IMR-90 (cell line): ENCODE measurements at regions not wholly inside any gene's neighbourhood (a gene's known extent, or its start where the extent isn't known, plus 50 kb on each side); places are given as distances from the start of the nearest gene placed in this dataset.

Source experiments
- ATAC-seq: fragments of 200-7000 bp; cut with Tn5 transposase; 2 replicates; pipeline ENCODE4 v1.9.1; 2020; ENCODE audit warnings: low read depth, mild to moderate bottlenecking, moderate library complexity
- BruUV-seq: library from RNA; stranded (reverse); fragments of 400-500 nt; replicated peaks from 2 replicates; lab custom pipeline; 2021; lab: Mats Ljungman, UMichigan
- CTCF ChIA-PET: fragments of 300-600 bp; formaldehyde crosslinking; extraction: SDS; loops from one replicate; lab custom pipeline; 2021; ENCODE audit warnings: antibody characterized with exemption; lab: Yijun Ruan, JAX
- POLR2A ChIA-PET: fragments of 300-600 bp; sonication (Branson Sonifier 250); formaldehyde crosslinking; loops from one replicate; lab custom pipeline; 2022; ENCODE audit warnings: antibody characterized with exemption; ENCODE audit not compliant: unreplicated experiment; lab: Charles Lee
- DNase-seq: peaks from one replicate; pipeline ENCODE4 v3.0.0; 2013
- H2AFZ ChIP-seq: replicated peaks from 2 replicates; pipeline ENCODE3; 2013; ENCODE audit warnings: low read length, mild to moderate bottlenecking; ENCODE audit not compliant: poor library complexity
- H2AK5ac ChIP-seq: 2 replicates; pipeline ENCODE4 v1.6.1; 2013; ENCODE audit warnings: low read depth, low read length, inconsistent platforms
- H2AK9ac ChIP-seq: replicated peaks from 2 replicates; pipeline ENCODE3; 2013; ENCODE audit warnings: mild to moderate bottlenecking, low read depth, low read length, moderate library complexity; ENCODE audit not compliant: poor library complexity
- H2BK120ac ChIP-seq: 2 replicates; pipeline ENCODE4 v1.6.1; 2013; ENCODE audit warnings: low read depth, low read length, inconsistent platforms
- H2BK15ac ChIP-seq: 3 replicates; pipeline ENCODE4 v1.6.1; 2013; ENCODE audit warnings: low read depth, low read length, inconsistent platforms
- H2BK20ac ChIP-seq: 2 replicates; pipeline ENCODE4 v1.6.1; 2013; ENCODE audit warnings: low read depth, mild to moderate bottlenecking, inconsistent platforms, low read length, moderate library complexity
- H2BK5ac ChIP-seq: 2 replicates; pipeline ENCODE4 v1.6.1; 2013; ENCODE audit warnings: mild to moderate bottlenecking, low read depth, low read length, inconsistent platforms; ENCODE audit not compliant: poor library complexity, severe bottlenecking
- H3K14ac ChIP-seq: replicated peaks from 2 replicates; pipeline ENCODE4 v1.6.1; 2013; ENCODE audit warnings: low read depth, low read length, inconsistent platforms
- H3K18ac ChIP-seq: 2 replicates; pipeline ENCODE4 v1.6.1; 2013; ENCODE audit warnings: low read depth, low read length, control low read depth
- H3K23ac ChIP-seq: 2 replicates; pipeline ENCODE4 v1.6.1; 2013; ENCODE audit warnings: low read depth, low read length, inconsistent platforms
- H3K27ac ChIP-seq: 2 replicates; pipeline ENCODE4 v1.5.1; 2013; ENCODE audit warnings: mild to moderate bottlenecking, control low read depth, low read length; ENCODE audit not compliant: insufficient read depth
- H3K27me3 ChIP-seq: 2 replicates; pipeline ENCODE4 v1.6.1; 2013; ENCODE audit warnings: low read length; ENCODE audit not compliant: control insufficient read depth, insufficient read depth
- H3K36me3 ChIP-seq: 2 replicates; pipeline ENCODE4 v1.6.1; 2013; ENCODE audit warnings: low read length, mixed read lengths; ENCODE audit not compliant: control insufficient read depth, insufficient read depth
- H3K4ac ChIP-seq: 2 replicates; pipeline ENCODE4 v1.6.1; 2013; ENCODE audit warnings: low read depth, low read length, inconsistent platforms
- H3K4me1 ChIP-seq: 2 replicates; pipeline ENCODE4 v1.6.1; 2013; ENCODE audit warnings: low read length, mixed read lengths; ENCODE audit not compliant: control insufficient read depth, insufficient read depth
- H3K4me2 ChIP-seq: 2 replicates; pipeline ENCODE4 v1.6.1; 2013; ENCODE audit warnings: low read depth, mild to moderate bottlenecking, control low read depth, low read length, moderate library complexity
- H3K4me3 ChIP-seq: 2 replicates; pipeline ENCODE4 v1.5.1; 2013; ENCODE audit warnings: low read depth, mild to moderate bottlenecking, control low read depth, low read length, moderate library complexity; ENCODE audit not compliant: insufficient read depth
- H3K56ac ChIP-seq: 2 replicates; pipeline ENCODE4 v1.6.1; 2013; ENCODE audit warnings: low read length, inconsistent platforms; ENCODE audit not compliant: insufficient read depth; ENCODE audit errors: extremely low read depth
- H3K79me1 ChIP-seq, 2 experiments: 2 replicates each; pipeline ENCODE4 v1.6.1; 2013; ENCODE audit warnings: low read length in 2 of 2, inconsistent platforms in 1 of 2, low read depth in 1 of 2
- H3K9ac ChIP-seq: 2 replicates; pipeline ENCODE4 v1.6.1; 2013; ENCODE audit warnings: low read depth, low read length, control low read depth
- H3K9me1 ChIP-seq: 2 replicates; pipeline ENCODE4 v1.6.1; 2013; ENCODE audit warnings: low read length, inconsistent platforms; ENCODE audit not compliant: insufficient read depth
- H3K9me3 ChIP-seq: 2 replicates; pipeline ENCODE4 v1.6.1; 2013; ENCODE audit warnings: low read length; ENCODE audit not compliant: control insufficient read depth, insufficient read depth
- H4K20me1 ChIP-seq: 2 replicates; pipeline ENCODE4 v1.6.1; 2013; ENCODE audit warnings: low read length, inconsistent platforms; ENCODE audit not compliant: insufficient read depth
- H4K5ac ChIP-seq: 2 replicates; pipeline ENCODE4 v1.6.1; 2013; ENCODE audit warnings: mild to moderate bottlenecking, low read depth, low read length, control low read depth
- H4K8ac ChIP-seq, 2 experiments: 2 replicates each; pipeline ENCODE4 v1.6.1; 2013; ENCODE audit warnings: low read depth in 2 of 2, low read length in 2 of 2, control low read depth in 1 of 2, inconsistent platforms in 1 of 2
- H4K91ac ChIP-seq: 2 replicates; pipeline ENCODE4 v1.6.1; 2013; ENCODE audit warnings: low read depth, low read length, inconsistent platforms; ENCODE audit not compliant: insufficient read depth
- CEBPB ChIP-seq: IDR thresholded peaks from 2 replicates; pipeline ENCODE4 v1.6.1; 2012; ENCODE audit warnings: low read depth, low read length, improper control_type of control experiment
- RCOR1 ChIP-seq: IDR thresholded peaks from 2 replicates; pipeline ENCODE4 v1.6.1; 2012; ENCODE audit warnings: mild to moderate bottlenecking, low read length, improper control_type of control experiment; ENCODE audit not compliant: insufficient replicate concordance
- WGBS, 2 experiments: methylation state at CpG; one replicate each; pipeline versions ENCODE4 v1.1.5 to v1.1.7; 2013; ENCODE audit warnings: missing lambda C conversion rate in 2 of 2; ENCODE audit not compliant: insufficient read length in 1 of 2; ENCODE audit errors: extremely low coverage in 2 of 2; 5-methylcytosine and 5-hydroxymethylcytosine counted together
- dilution Hi-C: fragments of 300-500 bp; cut with HindIII; formaldehyde crosslinking; loops from one replicate; pipeline ENCODE4 v1.14.3; 2018; ENCODE audit warnings: low sequenced_read_pairs; ENCODE audit not compliant: unreplicated experiment
- in situ Hi-C: fragments of 300-500 bp; cut with MboI; formaldehyde crosslinking; loops from 3 replicates; pipeline ENCODE4 v1.14.3; 2019; ENCODE audit warnings: low sequenced_read_pairs, inconsistent platforms, mixed read lengths
- intact Hi-C: fragments of 100-400 bp; cut with micrococcal nuclease; formaldehyde crosslinking; loops from 2 replicates; pipeline ENCODE4 v1.10.0; 2022
- TF ChIP-seq, protein P1 (sequence below): fragments of 150-350 bp; IDR thresholded peaks from 2 replicates; pipeline ENCODE4 v1.6.1; 2017; ENCODE audit warnings: mild to moderate bottlenecking, antibody characterized with exemption, low read length, low read depth

- Histone ChIP-seq H3K14ac (no peak overlapping the region; the same call in 1 of the 2 replicates), H3K79me1 (no peaks in the 10 kb centered on the region), H2BK15ac (no peak overlapping the region; the same call in 2 of the 3 replicates), H3K56ac (peak overlapping the region; percentile 9; the same call in 1 of the 2 replicates), H4K91ac (peak overlapping the region; percentile 31), H3K27ac (peak overlapping the region; percentile 55; the same call in 1 of the 2 replicates), H3K36me3 (no peaks in the 10 kb centered on the region), H4K20me1 (no peaks in the 10 kb centered on the region), H3K9me1 (peaks cover 9% of the 10 kb centered on the region), H2BK120ac (peak overlapping the region; percentile 69), H2BK20ac (peak overlapping the region; percentile 43; the same call in 1 of the 2 replicates), H2BK5ac (peak overlapping the region; percentile 77), H2AK9ac (no peak overlapping the region), H3K27me3 (no peaks in the 10 kb centered on the region), H3K4me2 (no peak overlapping the region; the same call in 1 of the 2 replicates), H3K9ac (no peak overlapping the region), H3K18ac (peak overlapping the region; percentile 77; the same call in 1 of the 2 replicates), H3K4me3 (no peak overlapping the region), H4K8ac (peak overlapping the region in 1 of 2 experiments; percentile 58; a peak in 2 of 4 replicates), H4K5ac (peak overlapping the region; percentile 36; the same call in 1 of the 2 replicates), H3K4me1 (peaks cover 8% of the 10 kb centered on the region), H2AFZ (no peak overlapping the region), H3K4ac (peak overlapping the region; percentile 63), H2AK5ac (no peak overlapping the region), H3K23ac (no peak overlapping the region), H3K9me3 (no peaks in the 10 kb centered on the region)
- DNase-seq (peak; percentile 85), ATAC-seq (peak; percentile 50)
- 60% methylated on average over 1 of the region's 11 CpGs; no CpG with 5 or more reads in 1 of the 2 experiments for WGBS, 2 experiments
- ChIA-PET POLR2A (no interaction called here), CTCF (no interaction called here)
- in situ Hi-C loops = no loop called here
- BruUV-seq = no TSS peak
- dilution Hi-C loops = no loop called here
- TF ChIP-seq RCOR1 (no peak), CEBPB (peak; percentile 48; the same call in 1 of the 2 replicates)
- TF ChIP-seq, protein P1, sequence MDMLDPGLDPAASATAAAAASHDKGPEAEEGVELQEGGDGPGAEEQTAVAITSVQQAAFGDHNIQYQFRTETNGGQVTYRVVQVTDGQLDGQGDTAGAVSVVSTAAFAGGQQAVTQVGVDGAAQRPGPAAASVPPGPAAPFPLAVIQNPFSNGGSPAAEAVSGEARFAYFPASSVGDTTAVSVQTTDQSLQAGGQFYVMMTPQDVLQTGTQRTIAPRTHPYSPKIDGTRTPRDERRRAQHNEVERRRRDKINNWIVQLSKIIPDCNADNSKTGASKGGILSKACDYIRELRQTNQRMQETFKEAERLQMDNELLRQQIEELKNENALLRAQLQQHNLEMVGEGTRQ = peak; percentile 42; the same call in 1 of the 2 replicates
- intact Hi-C loops = loop anchor here (1.0 kb wide), 1 partner anchor 183 kb away; the partner anchor contains the start of gene PUDP
Observed at GRCh38 chrX:7330971-7331746, 183.2 kb upstream of the PUDP start.
